H1 (cell line): ENCODE measurements at regions not wholly inside any gene's neighbourhood (a gene's known extent, or its start where the extent isn't known, plus 50 kb on each side); places are given as distances from the start of the nearest gene placed in this dataset.

ENCODE experiments used
- CTCF ChIA-PET: fragments of 300-600 bp; sonication (Branson Sonifier 250); formaldehyde crosslinking; loops from one replicate; lab custom pipeline; 2021; ENCODE audit not compliant: partially characterized antibody; lab: Charles Lee
- POLR2A ChIA-PET: fragments of 300-600 bp; sonication (Branson Sonifier 250); formaldehyde crosslinking; loops from one replicate; lab custom pipeline; 2021; ENCODE audit warnings: inconsistent platforms; ENCODE audit not compliant: partially characterized antibody; lab: Charles Lee
- DNase-seq, 2 experiments: peaks; one replicate each; pipeline versions ENCODE4 v3.0.0 to v3.0.0-alpha.2; 2010 to 2022; ENCODE audit warnings: low spot score in 2 of 2, low read depth in 1 of 2, mixed read lengths in 1 of 2
- FAIRE-seq: peaks from 2 replicates; lab custom pipeline; 2011; peaks lifted over from hg19 to GRCh38; lab: Jason Lieb, UNC
- H2AFZ ChIP-seq: 2 replicates; pipeline ENCODE4 v1.8.1; 2012; ENCODE audit warnings: low read length, inconsistent platforms
- H2AK5ac ChIP-seq: 2 replicates; pipeline ENCODE4 v1.6.1; 2013; ENCODE audit warnings: low read depth, low read length
- H2BK120ac ChIP-seq: replicated peaks from 2 replicates; pipeline ENCODE3; 2013; ENCODE audit warnings: low read depth, low read length, inconsistent platforms
- H2BK12ac ChIP-seq: 2 replicates; pipeline ENCODE4 v1.6.1; 2013; ENCODE audit warnings: low read depth, low read length
- H2BK15ac ChIP-seq: 2 replicates; pipeline ENCODE4 v1.6.1; 2013; ENCODE audit warnings: low read length
- H2BK20ac ChIP-seq: 2 replicates; pipeline ENCODE4 v1.6.1; 2013; ENCODE audit warnings: low read length
- H2BK5ac ChIP-seq: 2 replicates; pipeline ENCODE4 v1.6.1; 2013; ENCODE audit warnings: low read depth, low read length
- H3K14ac ChIP-seq: 2 replicates; pipeline ENCODE4 v1.6.1; 2013; ENCODE audit warnings: inconsistent platforms; ENCODE audit not compliant: insufficient read length
- H3K18ac ChIP-seq: 2 replicates; pipeline ENCODE4 v1.6.1; 2013; ENCODE audit warnings: low read length; ENCODE audit errors: extremely low read depth
- H3K23ac ChIP-seq: 2 replicates; pipeline ENCODE4 v1.6.1; 2013; ENCODE audit warnings: inconsistent platforms; ENCODE audit not compliant: insufficient read length
- H3K23me2 ChIP-seq: 2 replicates; pipeline ENCODE4 v1.6.1; 2013; ENCODE audit warnings: low read depth, low read length
- H3K27ac ChIP-seq: 2 replicates; pipeline ENCODE4 v1.6.1; 2011; ENCODE audit warnings: low read depth, low read length, inconsistent platforms
- H3K27me3 ChIP-seq, 4 experiments: replicated peaks in 1 of 4; 1 replicate in 1 of 4; 2 replicates in 3 of 4; pipeline versions ENCODE4 v1.6.1 to v1.8.1; 2011 to 2013; ENCODE audit warnings: low read length in 3 of 4, mild to moderate bottlenecking in 3 of 4, inconsistent platforms in 2 of 4, mixed read lengths in 2 of 4, moderate library complexity in 1 of 4; ENCODE audit not compliant: control insufficient read depth in 3 of 4, insufficient read depth in 3 of 4; ENCODE audit errors: extremely low read depth in 1 of 4
- H3K36me3 ChIP-seq, 4 experiments: 2 replicates each; pipeline versions ENCODE4 v1.6.1 to v1.8.1; 2011 to 2013; ENCODE audit warnings: mild to moderate bottlenecking in 4 of 4, low read length in 3 of 4, moderate library complexity in 2 of 4, control low read depth in 1 of 4, inconsistent platforms in 1 of 4; ENCODE audit not compliant: insufficient read depth in 4 of 4, control insufficient read depth in 2 of 4
- H3K4ac ChIP-seq: replicated peaks from 2 replicates; pipeline ENCODE3; 2013; ENCODE audit warnings: low read length, low read depth, mixed read lengths, inconsistent platforms; ENCODE audit not compliant: insufficient read length
- H3K4me1 ChIP-seq, 4 experiments: replicated peaks in 1 of 4; 1 replicate in 1 of 4; 2 replicates in 3 of 4; pipeline versions ENCODE4 v1.6.1 to v1.8.1; 2011 to 2013; ENCODE audit warnings: low read length in 3 of 4, inconsistent platforms in 2 of 4, mixed read lengths in 1 of 4; ENCODE audit not compliant: insufficient read depth in 4 of 4, control insufficient read depth in 3 of 4
- H3K4me2 ChIP-seq, 2 experiments: 2 replicates each; pipeline versions ENCODE4 v1.6.1 to v1.8.1; 2011 to 2013; ENCODE audit warnings: low read depth in 2 of 2, low read length in 2 of 2, control low read depth in 1 of 2, inconsistent platforms in 1 of 2, mild to moderate bottlenecking in 1 of 2; ENCODE audit not compliant: insufficient read depth in 1 of 2
- H3K4me3 ChIP-seq, 4 experiments: fragments of 200-600, 300-600 bp in 1 of 4; sonication (generic), shearing (Covaris generic), sonication (Bioruptor Twin) in 1 of 4; 2 replicates each; pipeline versions ENCODE4 v1.5.1 to v1.8.1; 2011 to 2016; ENCODE audit warnings: low read length in 4 of 4, low read depth in 3 of 4, control low read depth in 2 of 4, inconsistent platforms in 2 of 4, mild to moderate bottlenecking in 2 of 4, mixed read lengths in 1 of 4, moderate library complexity in 1 of 4; ENCODE audit not compliant: insufficient read depth in 2 of 4; ENCODE audit errors: extremely low read depth in 1 of 4
- H3K56ac ChIP-seq: replicated peaks from 2 replicates; pipeline ENCODE3; 2013; ENCODE audit warnings: low read depth, mild to moderate bottlenecking, mixed read lengths, low read length, inconsistent platforms; ENCODE audit not compliant: insufficient read length
- H3K79me1 ChIP-seq: 2 replicates; pipeline ENCODE4 v1.6.1; 2013; ENCODE audit warnings: low read depth, low read length, control low read depth
- H3K79me2 ChIP-seq, 2 experiments: 2 replicates each; pipeline versions ENCODE4 v1.6.1 to v1.8.1; 2012 to 2013; ENCODE audit warnings: low read length in 2 of 2, mild to moderate bottlenecking in 2 of 2, inconsistent platforms in 1 of 2; ENCODE audit not compliant: insufficient read depth in 2 of 2, control insufficient read depth in 1 of 2
- H3K9ac ChIP-seq, 4 experiments: replicated peaks in 1 of 4; 1 replicate in 1 of 4; 2 replicates in 3 of 4; pipeline versions ENCODE4 v1.6.1 to v1.8.1; 2011 to 2013; ENCODE audit warnings: low read depth in 3 of 4, low read length in 3 of 4, control low read depth in 2 of 4, mild to moderate bottlenecking in 2 of 4, moderate library complexity in 2 of 4, inconsistent platforms in 1 of 4; ENCODE audit errors: extremely low read depth in 1 of 4
- H3K9me3 ChIP-seq, 2 experiments: 2 replicates each; pipeline versions ENCODE4 v1.6.1 to v1.8.1; 2012 to 2013; ENCODE audit warnings: mild to moderate bottlenecking in 2 of 2, moderate library complexity in 2 of 2, control low read depth in 1 of 2, inconsistent platforms in 1 of 2, low read depth in 1 of 2, low read length in 1 of 2, mixed read lengths in 1 of 2; ENCODE audit not compliant: insufficient read depth in 2 of 2
- H4K20me1 ChIP-seq, 2 experiments: replicated peaks in 1 of 2; 2 replicates each; pipeline versions ENCODE3 to v1.8.1; 2011 to 2013; ENCODE audit warnings: inconsistent platforms in 2 of 2, low read length in 2 of 2, mild to moderate bottlenecking in 1 of 2; ENCODE audit not compliant: insufficient read depth in 2 of 2, control insufficient read depth in 1 of 2
- H4K5ac ChIP-seq: 2 replicates; pipeline ENCODE4 v1.6.1; 2013; ENCODE audit warnings: low read length, low read depth, mixed read lengths, inconsistent platforms; ENCODE audit not compliant: insufficient read length
- H4K8ac ChIP-seq: 2 replicates; pipeline ENCODE4 v1.8.0; 2013; ENCODE audit warnings: mild to moderate bottlenecking, moderate library complexity, low read length, inconsistent platforms; ENCODE audit not compliant: insufficient read depth; ENCODE audit errors: extremely low read depth
- H4K91ac ChIP-seq: replicated peaks from 2 replicates; pipeline ENCODE3; 2013; ENCODE audit warnings: low read length, mixed read lengths, inconsistent platforms; ENCODE audit not compliant: insufficient read length
- ASH2L ChIP-seq: fragments of 200-600, 300-600 bp; sonication (generic); IDR thresholded peaks from one replicate; pipeline ENCODE4 v1.7.1; 2017; ENCODE audit warnings: low read length
- ATF3 ChIP-seq: IDR thresholded peaks from 2 replicates; pipeline ENCODE4 v1.6.1; 2011; ENCODE audit warnings: low read depth, mild to moderate bottlenecking, low read length; ENCODE audit not compliant: insufficient read depth
- EGR1 ChIP-seq: IDR thresholded peaks from 2 replicates; pipeline ENCODE4 v1.6.1; 2011; ENCODE audit warnings: low read depth, low read length, borderline replicate concordance
- KDM1A ChIP-seq: fragments of 200-600, 300-600 bp; sonication (generic); IDR thresholded peaks from 2 replicates; pipeline ENCODE4 v1.7.1; 2016; ENCODE audit warnings: mild to moderate bottlenecking, low read length, borderline replicate concordance
- MAFK ChIP-seq: IDR thresholded peaks from 2 replicates; pipeline ENCODE4 v1.6.1; 2012; ENCODE audit warnings: low read depth, mild to moderate bottlenecking, improper control_type of control experiment, low read length
- POLR2AphosphoS5 ChIP-seq: IDR thresholded peaks from 2 replicates; pipeline ENCODE4 v1.6.1; 2011; ENCODE audit warnings: low read depth, low read length
- RBBP5 ChIP-seq: IDR thresholded peaks from 2 replicates; pipeline ENCODE4 v1.7.1; 2012; ENCODE audit warnings: low read depth, mild to moderate bottlenecking, inconsistent platforms, low read length, moderate library complexity, borderline replicate concordance
- RFX5 ChIP-seq: IDR thresholded peaks from 2 replicates; pipeline ENCODE4 v1.6.1; 2011; ENCODE audit warnings: low read depth, low read length, improper control_type of control experiment, borderline replicate concordance
- RXRA ChIP-seq: IDR thresholded peaks from 2 replicates; pipeline ENCODE4 v1.6.1; 2011; ENCODE audit warnings: low read depth, mild to moderate bottlenecking, low read length, moderate library complexity; ENCODE audit not compliant: insufficient read depth
- SAP30 ChIP-seq: fragments of 300-600 bp; sonication (generic); IDR thresholded peaks from 2 replicates; pipeline ENCODE4 v1.7.1; 2012; ENCODE audit warnings: low read length, moderate library complexity, mild to moderate bottlenecking, inconsistent platforms; ENCODE audit not compliant: insufficient read depth, insufficient replicate concordance
- SP4 ChIP-seq: IDR thresholded peaks from 2 replicates; pipeline ENCODE4 v1.6.1; 2012; ENCODE audit warnings: low read length, inconsistent platforms
- TAF1 ChIP-seq: IDR thresholded peaks from 2 replicates; pipeline ENCODE4 v1.6.1; 2011; ENCODE audit warnings: mild to moderate bottlenecking, low read depth, low read length
- TAF7 ChIP-seq: optimal IDR thresholded peaks from 2 replicates; pipeline ENCODE3; 2011; ENCODE audit warnings: low read depth, mild to moderate bottlenecking, inconsistent platforms, low read length, moderate library complexity, borderline replicate concordance
- TBP ChIP-seq: IDR thresholded peaks from 2 replicates; pipeline ENCODE4 v1.6.1; 2011; ENCODE audit warnings: low read depth, low read length, improper control_type of control experiment
- TEAD4 ChIP-seq: IDR thresholded peaks from 2 replicates; pipeline ENCODE4 v1.6.1; 2012; ENCODE audit warnings: low read depth, low read length, inconsistent platforms, mixed read lengths
- YY1 ChIP-seq: IDR thresholded peaks from 2 replicates; pipeline ENCODE4 v1.6.1; 2011; ENCODE audit warnings: low read depth, mild to moderate bottlenecking, low read length
- WGBS, 2 experiments: shearing (Covaris generic) in 1 of 2; methylation state at CpG; one replicate each; pipeline versions ENCODE4 v1.1.6 to v1.1.7; 2013 to 2015; ENCODE audit warnings: low lambda C conversion rate in 2 of 2, mixed read lengths in 2 of 2, inconsistent platforms in 1 of 2, low coverage in 1 of 2, missing lambda C conversion rate in 1 of 2; ENCODE audit not compliant: insufficient replicate concordance in 2 of 2, insufficient coverage in 1 of 2, insufficient read length in 1 of 2; ENCODE audit errors: extremely low coverage in 1 of 2, missing lambda C conversion rate in 1 of 2; 5-methylcytosine and 5-hydroxymethylcytosine counted together

GRCh38 chr5:167488371-167488770, 803.1 kb upstream of the WWC1 start:
- Histone ChIP-seq H2AK5ac (no peak overlapping the region), H3K4me3 (no peak overlapping the region), H4K8ac (no peak overlapping the region), H2BK12ac (no peak overlapping the region), H3K14ac (no peak overlapping the region), H3K9ac (no peak overlapping the region), H3K79me1 (no peaks in the 10 kb centered on the region), H3K4ac (no peak overlapping the region), H3K9me3 (no peaks in the 10 kb centered on the region), H3K23me2 (no peaks in the 10 kb centered on the region), H2BK120ac (no peak overlapping the region), H2BK20ac (no peak overlapping the region), H3K27ac (no peak overlapping the region), H2AFZ (no peak overlapping the region), H4K91ac (no peak overlapping the region), H3K79me2 (no peaks in the 10 kb centered on the region), H3K36me3 (no peaks in the 10 kb centered on the region), H4K20me1 (no peaks in the 10 kb centered on the region), H3K27me3 (no peaks in the 10 kb centered on the region), H3K4me1 (no peaks in the 10 kb centered on the region), H3K18ac (no peak overlapping the region), H3K4me2 (no peak overlapping the region), H2BK15ac (no peak overlapping the region), H3K23ac (no peak overlapping the region), H3K56ac (no peak overlapping the region), H2BK5ac (no peak overlapping the region), H4K5ac (no peak overlapping the region)
- DNase-seq: no peak
- 91% methylated on average over 2 of the region's 2 CpGs; no CpG with 5 or more reads in 1 of the 2 experiments for WGBS, 2 experiments
- POLR2A ChIA-PET: no interaction called here
- FAIRE-seq: no peak
- CTCF ChIA-PET: interaction anchor here (1.2 kb wide), 1 partner anchor 16 kb away, joined by 4 read pairs; no protein-coding TSS in a partner anchor
- TF ChIP-seq TAF1 (no peak), SP4 (no peak), TBP (no peak), TEAD4 (no peak), ATF3 (no peak), MAFK (no peak), KDM1A (no peak), POLR2AphosphoS5 (no peak), YY1 (no peak), EGR1 (no peak), SAP30 (no peak), RXRA (no peak), RBBP5 (no peak), TAF7 (no peak), ASH2L (no peak), RFX5 (no peak)
